ENCODE measurements at regions not wholly inside any gene's neighbourhood (a gene's known extent, or its start where the extent isn't known, plus 50 kb on each side); places are given as distances from the start of the nearest gene placed in this dataset.

GRCh38 chr4:84291969-84292368 is 207.1 kb downstream of the NKX6-1 start:
- Histone ChIP-seq H3K9me3 (replicated peaks; ENCODE audit: control insufficient read depth, insufficient read depth, low read depth, low read length) (no peaks in the 10 kb centered on the region), H3K27me3 (ENCODE audit: control insufficient read depth in 2 of 2, insufficient read depth in 2 of 2, low read length in 2 of 2) (no peaks in the 10 kb centered on the region), H4K20me1 (replicated peaks; ENCODE audit: control insufficient read depth, insufficient read depth, low read length) (no peaks in the 10 kb centered on the region), H3K4me1 (replicated peaks in 1 of 2; ENCODE audit: control insufficient read depth in 2 of 2, insufficient read depth in 2 of 2, low read length in 2 of 2) (no peaks in the 10 kb centered on the region), H3K4me3 (no peak overlapping the region), H3K9me1 (ENCODE audit: control insufficient read depth, insufficient read depth, low read length) (no peaks in the 10 kb centered on the region), H2AFZ (ENCODE audit: low read depth, low read length) (no peak overlapping the region), H3K79me2 (ENCODE audit: control insufficient read depth, insufficient read depth, low read length) (no peaks in the 10 kb centered on the region), H3K36me3 (ENCODE audit: control insufficient read depth, insufficient read depth, low read length) (no peaks in the 10 kb centered on the region), H3K27ac (ENCODE audit: extremely low read depth, low read depth, low read length) (no peak overlapping the region), H3K9ac (ENCODE audit: insufficient read depth in 1 of 2, low read depth in 2 of 2, low read length in 2 of 2) (no peak overlapping the region), H3K4me2 (ENCODE audit: insufficient read depth, low read length) (no peak overlapping the region)
- ATAC-seq (no peak), DNase-seq (ENCODE audit: extremely low read depth in 1 of 4, low spot score in 3 of 4) (no peak), FAIRE-seq (no peak)
- ChIA-PET CTCF (ENCODE audit: low intra/inter-chr PET ratio) (no interaction called here), POLR2A (no interaction called here)
- in situ Hi-C loops (cut with MboI) (no loop called here), intact Hi-C loops (cut with micrococcal nuclease) (no loop called here)
- TF ChIP-seq NUFIP1 (IDR thresholded peaks at IDR 0.05; ENCODE audit: partially characterized antibody): no peak
- TF ChIP-seq RUNX1 (IDR thresholded peaks at IDR 0.05; ENCODE audit: low read depth): no peak
- TF ChIP-seq CBFA2T2 (conservative IDR thresholded peaks at IDR 0.05): no peak
- TF ChIP-seq HDAC3 (IDR thresholded peaks at IDR 0.05; ENCODE audit: borderline replicate concordance, partially characterized antibody): no peak
- TF ChIP-seq GTF2B (IDR thresholded peaks at IDR 0.05; ENCODE audit: extremely low read depth, insufficient read length): no peak
- TF ChIP-seq ZNF133 (CRISPR knock-in tag; IDR thresholded peaks at IDR 0.05): no peak
- TF ChIP-seq HDGF (IDR thresholded peaks at IDR 0.05): no peak
- TF ChIP-seq FOXA1 (IDR thresholded peaks at IDR 0.05; ENCODE audit: borderline replicate concordance): no peak
- TF ChIP-seq SRF (CRISPR knock-in tag; IDR thresholded peaks at IDR 0.05): no peak
- no peak for TF ChIP-seq ZNF740 (CRISPR knock-in tag; IDR thresholded peaks at IDR 0.05)
- TF ChIP-seq ZNF740 (tag; IDR thresholded peaks at IDR 0.05): no peak
- no peak for TF ChIP-seq FOXA3 (CRISPR knock-in tag; conservative IDR thresholded peaks at IDR 0.05 in 1 of 2, IDR thresholded peaks at IDR 0.05 in 1 of 2)
- no TSS peak for BruUV-seq (replicated peaks)
- 13% methylated on average over 2 of the region's 2 CpGs for WGBS (ENCODE audit: insufficient coverage, low coverage, missing lambda C conversion rate)

Data from K562 (cell line).